Naive thymus-derived CD4-positive, alpha-beta T cell (primary cell): ENCODE measurements at regions not wholly inside any gene's neighbourhood (a gene's known extent, or its start where the extent isn't known, plus 50 kb on each side); places are given as distances from the start of the nearest gene placed in this dataset.
"Not testable (repeated sequence)": the region's sequence is repeated elsewhere in the genome, so short reads cannot be mapped to it uniquely, and the experiment has no call there.

Source experiments
- ATAC-seq: fragments of 150-1000 bp; cut with Tn5 transposase; 2 replicates; pipeline ENCODE4 v1.10.0; 2021; ENCODE audit warnings: mild to moderate bottlenecking, moderate library complexity
- CTCF ChIA-PET: fragments of 350-600 bp; sonication (Branson Sonifier 250); formaldehyde crosslinking; loops from one replicate; lab custom pipeline; 2021; ENCODE audit warnings: antibody characterized with exemption; lab: Charles Lee
- POLR2A ChIA-PET: fragments of 350-600 bp; sonication (Branson Sonifier 250); formaldehyde crosslinking; loops from one replicate; lab custom pipeline; 2021; ENCODE audit warnings: antibody characterized with exemption, inconsistent platforms; lab: Charles Lee
- DNase-seq, 9 donors: peaks; one replicate each; pipeline versions ENCODE4 v3.0.0 to v3.0.0-alpha.2; 2020 to 2022; ENCODE audit warnings: mixed read lengths in 1 of 9
- H3K27ac ChIP-seq: one replicate; pipeline ENCODE4 v1.7.0; 2013; ENCODE audit warnings: mild to moderate bottlenecking, low read depth, low read length, moderate library complexity
- H3K27me3 ChIP-seq, 2 donors: one replicate each; pipeline ENCODE4 v1.7.0; 2013; ENCODE audit warnings: low read length in 2 of 2, mild to moderate bottlenecking in 2 of 2, moderate library complexity in 2 of 2; ENCODE audit not compliant: control insufficient read depth in 2 of 2, insufficient read depth in 2 of 2
- H3K36me3 ChIP-seq, 3 experiments: 1 replicate in 2 of 3; 2 replicates in 1 of 3; pipeline ENCODE4 v1.7.0; 2013; ENCODE audit warnings: low read length in 3 of 3, mild to moderate bottlenecking in 3 of 3, moderate library complexity in 1 of 3; ENCODE audit not compliant: insufficient read depth in 3 of 3, control insufficient read depth in 2 of 3
- H3K4me1 ChIP-seq, 2 donors: one replicate each; pipeline ENCODE4 v1.7.0; 2013; ENCODE audit warnings: low read length in 2 of 2, mild to moderate bottlenecking in 2 of 2, moderate library complexity in 1 of 2; ENCODE audit not compliant: control insufficient read depth in 2 of 2, insufficient read depth in 2 of 2
- H3K4me3 ChIP-seq: 2 replicates; pipeline ENCODE4 v1.7.0; 2013; ENCODE audit warnings: mild to moderate bottlenecking, low read length
- H3K9me3 ChIP-seq, 3 experiments: 1 replicate in 2 of 3; 2 replicates in 1 of 3; pipeline ENCODE4 v1.7.0; 2013; ENCODE audit warnings: low read length in 3 of 3; ENCODE audit not compliant: control insufficient read depth in 2 of 3
- H3K27ac Mint-ChIP-seq, 9 donors: one replicate each; pipeline ENCODE4 v1.8.0; 2020 to 2022; ENCODE audit warnings: mixed read lengths in 9 of 9, mild to moderate bottlenecking in 8 of 9, moderate library complexity in 5 of 9, inconsistent platforms in 2 of 9
- H3K27me3 Mint-ChIP-seq, 5 donors: one replicate each; pipeline ENCODE4 v1.8.0; 2021 to 2022; ENCODE audit warnings: mixed read lengths in 5 of 5, mild to moderate bottlenecking in 1 of 5
- H3K36me3 Mint-ChIP-seq, 5 donors: one replicate each; pipeline ENCODE4 v1.8.0; 2020 to 2022; ENCODE audit warnings: mixed read lengths in 5 of 5, mild to moderate bottlenecking in 3 of 5, inconsistent platforms in 1 of 5
- H3K4me1 Mint-ChIP-seq, 7 donors: one replicate each; pipeline ENCODE4 v1.8.0; 2020 to 2022; ENCODE audit warnings: mixed read lengths in 7 of 7, mild to moderate bottlenecking in 3 of 7, inconsistent platforms in 1 of 7
- H3K4me3 Mint-ChIP-seq, 10 donors: one replicate each; pipeline ENCODE4 v1.8.0; 2020 to 2022; ENCODE audit warnings: mild to moderate bottlenecking in 10 of 10, mixed read lengths in 10 of 10, moderate library complexity in 6 of 10, inconsistent platforms in 2 of 10
- H3K9me3 Mint-ChIP-seq, 11 donors: one replicate each; pipeline ENCODE4 v1.8.0; 2020 to 2022; ENCODE audit warnings: mixed read lengths in 11 of 11, mild to moderate bottlenecking in 4 of 11, inconsistent platforms in 1 of 11, moderate library complexity in 1 of 11
- intact Hi-C, 2 donors: fragments of 100-400 bp; cut with micrococcal nuclease; formaldehyde crosslinking; loops; one replicate each; pipeline ENCODE4 v1.15.1; 2023

DNA sequence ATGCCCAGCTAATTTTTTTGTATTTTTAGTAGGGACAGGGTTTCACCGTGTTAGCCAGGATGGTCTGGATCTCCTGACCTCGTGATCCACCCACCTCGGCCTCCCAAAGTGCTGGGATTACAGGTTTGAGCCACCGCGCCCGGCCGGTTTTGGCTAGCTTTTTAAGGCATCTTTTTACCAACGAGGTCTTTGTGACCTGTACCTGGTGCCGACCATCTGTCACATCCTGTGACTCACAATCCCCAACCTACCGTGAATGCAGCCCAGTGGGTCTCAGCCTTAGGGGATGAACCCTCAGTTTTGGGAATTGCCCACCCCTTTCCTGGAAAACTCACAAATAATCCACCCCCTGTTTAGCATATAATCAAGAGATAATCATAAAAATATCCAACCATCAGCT, 607.4 kb upstream of the RBFOX1 start:
- H3K27me3 Mint-ChIP-seq, H3K4me3 Mint-ChIP-seq, H3K27ac Mint-ChIP-seq, DNase-seq, H3K4me1 Mint-ChIP-seq, H3K36me3 ChIP-seq, intact Hi-C loops, H3K27me3 ChIP-seq, H3K4me3 ChIP-seq, H3K4me1 ChIP-seq, H3K36me3 Mint-ChIP-seq, H3K9me3 ChIP-seq, CTCF ChIA-PET, ATAC-seq, POLR2A ChIA-PET, H3K27ac ChIP-seq: not testable (repeated sequence)
- peaks cover 1 to 14% (median 6%) of the 10 kb centered on the region in 11 donors for H3K9me3 Mint-ChIP-seq

GRCh38 chr16:6722786-6723185, 609.9 kb upstream of the RBFOX1 start:
- Mint-ChIP-seq H3K27me3 (peaks cover 0 to 5% (median 0%) of the 10 kb centered on the region in 5 donors), H3K27ac (no peak overlapping the region), H3K9me3 (peaks cover 1 to 21% (median 8%) of the 10 kb centered on the region in 11 donors), H3K36me3 (no peaks in the 10 kb centered on the region), H3K4me1 (peaks cover 0 to 1% (median 0%) of the 10 kb centered on the region in 7 donors), H3K4me3 (no peak overlapping the region)
- no peak overlapping the region for H3K4me3 ChIP-seq
- ATAC-seq (no peak), DNase-seq (no peak)
- no peak overlapping the region for H3K27ac ChIP-seq
- intact Hi-C loops: no loop called here
- H3K27me3 ChIP-seq: no peaks in the 10 kb centered on the region
- ChIA-PET POLR2A (no interaction called here), CTCF (no interaction called here)
- H3K36me3 ChIP-seq: no peaks in the 10 kb centered on the region
- H3K9me3 ChIP-seq: peaks cover 0 to 3% (median 0%) of the 10 kb centered on the region in 3 experiments
- H3K4me1 ChIP-seq: no peaks in the 10 kb centered on the region

- ATAC-seq (no peak), DNase-seq (no peak)
- POLR2A ChIA-PET: interaction anchor here (0.5 kb wide), 1 partner anchor 33 kb away, joined by 5 read pairs; no protein-coding TSS in a partner anchor
- H3K9me3 ChIP-seq: peaks cover 0 to 3% (median 0%) of the 10 kb centered on the region in 3 experiments
- no peaks in the 10 kb centered on the region for H3K27me3 Mint-ChIP-seq
- H3K4me1 Mint-ChIP-seq: no peaks in the 10 kb centered on the region
- H3K27me3 ChIP-seq: no peaks in the 10 kb centered on the region
- no peak overlapping the region for H3K4me3 Mint-ChIP-seq
- no peaks in the 10 kb centered on the region for H3K36me3 ChIP-seq
- H3K36me3 Mint-ChIP-seq: peaks cover 0 to 7% (median 0%) of the 10 kb centered on the region in 5 donors
- H3K4me1 ChIP-seq: no peaks in the 10 kb centered on the region
- no peak overlapping the region for H3K27ac ChIP-seq
- intact Hi-C loops: no loop called here
- H3K27ac Mint-ChIP-seq: no peak overlapping the region
- CTCF ChIA-PET: no interaction called here
- no peak overlapping the region for H3K4me3 ChIP-seq
- peaks cover 2 to 38% (median 25%) of the 10 kb centered on the region in 11 donors for H3K9me3 Mint-ChIP-seq
These were observed 618.1 kb upstream of the RBFOX1 start for GRCh38 chr16:6714510-6714909.

DNA sequence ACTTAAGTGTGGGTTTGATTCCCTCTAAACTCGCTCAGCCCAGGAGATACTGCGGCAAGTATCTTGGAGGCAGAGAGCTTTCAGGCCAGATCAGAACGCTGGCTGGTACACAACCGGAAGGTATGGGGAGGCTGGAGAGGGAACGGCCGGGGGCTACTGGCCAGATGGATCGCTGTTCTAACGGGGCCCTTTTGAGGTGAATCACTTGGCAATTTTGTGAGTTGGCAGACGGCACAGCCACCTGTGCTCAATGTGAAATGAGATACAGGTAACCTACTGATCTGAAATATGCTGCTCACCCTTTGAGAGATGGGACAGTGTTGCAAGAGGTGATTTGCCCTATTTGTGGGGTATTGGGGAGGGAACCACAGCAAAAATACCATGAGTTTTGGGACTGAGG, 622.9 kb upstream of the RBFOX1 start:
- POLR2A ChIA-PET: no interaction called here
- DNase-seq (no peak), ATAC-seq (no peak)
- H3K4me3 Mint-ChIP-seq: no peak overlapping the region
- H3K27me3 ChIP-seq: no peaks in the 10 kb centered on the region
- H3K4me1 ChIP-seq: no peaks in the 10 kb centered on the region
- peaks cover 0 to 40% (median 19%) of the 10 kb centered on the region in 11 donors for H3K9me3 Mint-ChIP-seq
- peaks cover 0 to 7% (median 0%) of the 10 kb centered on the region in 5 donors for H3K36me3 Mint-ChIP-seq
- H3K27ac Mint-ChIP-seq: no peak overlapping the region
- intact Hi-C loops: no loop called here
- CTCF ChIA-PET: no interaction called here
- no peaks in the 10 kb centered on the region for H3K9me3 ChIP-seq
- H3K4me3 ChIP-seq: no peak overlapping the region
- no peaks in the 10 kb centered on the region for H3K36me3 ChIP-seq
- no peaks in the 10 kb centered on the region for H3K4me1 Mint-ChIP-seq
- peaks cover 0 to 7% (median 0%) of the 10 kb centered on the region in 5 donors for H3K27me3 Mint-ChIP-seq
- H3K27ac ChIP-seq: no peak overlapping the region

DNA sequence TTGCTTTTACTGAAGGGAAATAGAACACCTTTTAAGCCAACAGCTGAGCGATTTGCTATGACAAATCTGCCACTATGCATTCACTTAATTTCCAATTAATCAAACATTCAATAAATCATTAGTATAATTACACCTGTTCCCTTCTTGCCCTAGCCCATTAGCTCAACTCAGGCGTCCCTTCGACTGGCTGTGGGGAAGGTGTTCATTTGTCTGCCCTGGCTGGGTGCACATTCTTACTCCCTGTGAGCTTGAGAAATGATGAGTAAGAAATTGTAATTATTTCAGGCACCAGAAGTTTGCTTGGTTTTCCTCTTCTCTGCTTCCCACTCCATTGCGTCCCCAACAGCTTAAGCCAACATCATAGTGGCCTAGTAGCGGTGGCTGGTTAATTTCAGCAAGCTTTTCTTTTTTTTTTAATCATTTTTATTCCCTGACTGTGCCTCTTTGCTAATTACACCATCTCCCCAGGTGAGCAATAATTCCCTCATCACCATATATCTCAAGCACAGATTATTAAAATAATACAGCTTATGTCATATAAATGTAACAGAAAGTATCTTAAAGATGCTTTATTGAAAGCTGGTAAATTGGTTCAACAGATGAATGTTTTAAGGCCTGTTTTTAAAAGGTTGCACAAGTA, 623.9 kb upstream of the RBFOX1 start:
- Histone ChIP-seq H3K9me3 (no peaks in the 10 kb centered on the region), H3K4me3 (no peak overlapping the region), H3K4me1 (no peaks in the 10 kb centered on the region), H3K36me3 (no peaks in the 10 kb centered on the region), H3K27ac (no peak overlapping the region), H3K27me3 (no peaks in the 10 kb centered on the region)
- Mint-ChIP-seq H3K9me3 (peaks cover 0 to 43% (median 15%) of the 10 kb centered on the region in 11 donors), H3K4me1 (no peaks in the 10 kb centered on the region), H3K36me3 (peaks cover 0 to 7% (median 0%) of the 10 kb centered on the region in 5 donors), H3K27me3 (peaks cover 0 to 7% (median 0%) of the 10 kb centered on the region in 5 donors), H3K4me3 (no peak overlapping the region), H3K27ac (no peak overlapping the region)
- intact Hi-C loops: no loop called here
- ChIA-PET CTCF (no interaction called here), POLR2A (no interaction called here)
- ATAC-seq (no peak), DNase-seq (no peak)

DNA sequence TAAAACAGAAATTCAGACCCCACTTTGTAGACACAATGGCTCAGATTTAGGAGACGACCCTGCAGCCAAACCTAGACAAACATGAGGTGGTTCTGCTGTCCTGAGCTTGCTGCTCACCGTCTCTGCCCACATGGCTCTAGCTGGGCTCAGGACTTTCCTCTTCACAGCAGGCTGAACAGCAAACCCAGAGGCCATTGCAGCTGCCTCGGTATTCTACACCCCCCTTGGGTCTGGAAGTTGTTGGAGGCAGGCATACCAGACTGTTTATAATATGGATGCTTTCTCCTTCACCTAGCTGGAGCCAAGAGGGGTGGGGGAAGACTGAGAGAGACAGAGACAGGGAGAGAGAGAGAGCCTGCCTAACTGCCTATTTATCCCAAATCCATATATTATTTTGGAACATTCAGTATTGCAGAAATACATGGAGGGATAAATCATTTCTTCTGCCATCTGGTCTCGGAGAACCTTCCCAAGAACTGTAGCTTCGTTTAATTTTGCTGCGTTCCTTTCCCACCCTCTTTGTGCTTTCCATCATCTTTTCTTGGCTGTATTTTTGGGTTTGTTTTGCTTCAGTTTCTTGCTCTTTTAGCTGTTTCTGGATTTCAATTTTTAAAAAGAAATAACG, 628.2 kb upstream of the RBFOX1 start:
- no peak overlapping the region for H3K27ac ChIP-seq
- intact Hi-C loops: no loop called here
- Mint-ChIP-seq H3K27me3 (peaks cover 0 to 7% (median 0%) of the 10 kb centered on the region in 5 donors), H3K36me3 (no peaks in the 10 kb centered on the region), H3K4me3 (no peak overlapping the region), H3K4me1 (no peaks in the 10 kb centered on the region), H3K9me3 (peaks cover 0 to 21% (median 7%) of the 10 kb centered on the region in 11 donors), H3K27ac (no peak overlapping the region)
- DNase-seq: no peak
- ChIA-PET CTCF (no interaction called here), POLR2A (no interaction called here)
- no peak for ATAC-seq
- no peak overlapping the region for H3K4me3 ChIP-seq
- no peaks in the 10 kb centered on the region for H3K36me3 ChIP-seq
- no peaks in the 10 kb centered on the region for H3K4me1 ChIP-seq
- no peaks in the 10 kb centered on the region for H3K9me3 ChIP-seq
- no peaks in the 10 kb centered on the region for H3K27me3 ChIP-seq

DNA sequence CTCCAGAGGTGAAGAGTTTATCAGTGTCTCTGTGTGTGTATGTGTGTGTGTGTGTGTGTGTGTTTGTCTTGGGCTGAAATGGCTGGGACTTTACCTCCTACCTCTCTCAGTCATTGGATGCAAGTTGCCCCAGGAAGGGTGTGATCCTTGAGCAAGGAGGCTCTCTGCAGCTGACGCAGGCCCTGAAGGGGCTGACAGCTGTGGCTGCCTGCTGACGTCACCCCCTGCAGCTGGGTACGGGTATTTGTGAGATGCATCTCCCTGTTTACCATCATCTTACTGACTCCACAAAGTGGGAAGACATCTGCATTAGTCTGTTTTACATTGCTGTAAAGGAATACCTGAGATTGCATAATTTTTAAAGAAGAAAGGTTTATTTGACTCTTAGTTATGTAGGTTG, 631.5 kb upstream of the RBFOX1 start:
- no peaks in the 10 kb centered on the region for H3K27me3 Mint-ChIP-seq
- H3K9me3 Mint-ChIP-seq: peaks cover 1 to 14% (median 7%) of the 10 kb centered on the region in 11 donors
- no peak overlapping the region for H3K27ac Mint-ChIP-seq
- H3K4me1 Mint-ChIP-seq: no peaks in the 10 kb centered on the region
- Histone ChIP-seq H3K9me3 (no peaks in the 10 kb centered on the region), H3K4me3 (no peak overlapping the region), H3K36me3 (no peaks in the 10 kb centered on the region), H3K27ac (no peak overlapping the region), H3K27me3 (no peaks in the 10 kb centered on the region), H3K4me1 (no peaks in the 10 kb centered on the region)
- DNase-seq: no peak
- CTCF ChIA-PET: no interaction called here
- no peak for ATAC-seq
- POLR2A ChIA-PET: no interaction called here
- no peak overlapping the region for H3K4me3 Mint-ChIP-seq
- intact Hi-C loops: no loop called here
- no peaks in the 10 kb centered on the region for H3K36me3 Mint-ChIP-seq
